Vagina (tissue), 2 donors: ENCODE measurements at regions not wholly inside any gene's neighbourhood (a gene's known extent, or its start where the extent isn't known, plus 50 kb on each side); places are given as distances from the start of the nearest gene placed in this dataset.

Experiments used
- DNase-seq, 2 donors: peaks; one replicate each; pipeline ENCODE4 v3.0.0-alpha.2; 2017; ENCODE audit errors: extremely low spot score in 2 of 2
- H3K27ac ChIP-seq: fragments of 200-600 bp; sonication (generic); one replicate; pipeline ENCODE4 v1.5.1; 2019
- H3K27me3 ChIP-seq: fragments of 200-600 bp; sonication (generic); one replicate; pipeline ENCODE4 v1.5.1; 2019
- H3K36me3 ChIP-seq, 2 donors: fragments of 200-600 bp; sonication (generic); one replicate each; pipeline ENCODE4 v1.5.1; 2017 to 2019
- H3K4me1 ChIP-seq: fragments of 200-600 bp; sonication (generic); one replicate; pipeline ENCODE4 v1.5.1; 2019
- H3K4me3 ChIP-seq, 2 donors: fragments of 200-600 bp; sonication (generic); 1 replicate in 1 of 2; 2 replicates in 1 of 2; pipeline ENCODE4 v1.5.1; 2016 to 2019
- H3K9me3 ChIP-seq: fragments of 200-600 bp; sonication (generic); one replicate; pipeline ENCODE4 v1.5.1; 2019
- CTCF ChIP-seq, 3 experiments: fragments of 450-650 bp in 2 of 3; fragments of 200-600 bp in 1 of 3; sonication (generic) in 1 of 3; IDR thresholded peaks; one replicate each; pipeline ENCODE4 v1.5.1; 2017 to 2019; ENCODE audit warnings: antibody characterized with exemption in 3 of 3, mild to moderate bottlenecking in 2 of 3, moderate library complexity in 2 of 3
- POLR2A ChIP-seq, 2 donors: fragments of 450-650 bp; IDR thresholded peaks; one replicate each; pipeline ENCODE4 v1.6.1; 2017; ENCODE audit warnings: antibody characterized with exemption in 2 of 2, mild to moderate bottlenecking in 2 of 2, moderate library complexity in 2 of 2
- POLR2AphosphoS5 ChIP-seq, 2 donors: sonication (generic); formaldehyde crosslinking; IDR thresholded peaks; one replicate each; pipeline ENCODE4 v1.9.0; 2017; ENCODE audit warnings: antibody characterized with exemption in 2 of 2, mild to moderate bottlenecking in 2 of 2, low read depth in 1 of 2; ENCODE audit not compliant: insufficient read depth in 1 of 2
- intact Hi-C: fragments of 100-400 bp; cut with DNase I; formaldehyde crosslinking; loops from one replicate; pipeline ENCODE4 v1.15.1; 2023

- no peak for TF ChIP-seq CTCF (IDR thresholded peaks at IDR 0.05)
- TF ChIP-seq POLR2A (IDR thresholded peaks at IDR 0.05), result no peak
- TF ChIP-seq POLR2AphosphoS5 (IDR thresholded peaks at IDR 0.05; ENCODE audit: insufficient read depth in 1 of 2, low read depth in 1 of 2), result no peak
- H3K9me3 ChIP-seq, result no peaks in the 10 kb centered on the region
- no peaks in the 10 kb centered on the region for H3K36me3 ChIP-seq
- H3K4me3 ChIP-seq, result no peak overlapping the region
- H3K27me3 ChIP-seq, result no peaks in the 10 kb centered on the region
- no peak for DNase-seq
- H3K27ac ChIP-seq, result no peak overlapping the region
- H3K4me1 ChIP-seq, result no peaks in the 10 kb centered on the region
- intact Hi-C loops, result no loop called here
Observed at GRCh38 chr7:41814888-41815287, 112.0 kb upstream of the INHBA start.

- intact Hi-C loops, result no loop called here
- H3K9me3 ChIP-seq, result no peaks in the 10 kb centered on the region
Observed at GRCh38 chr7:41813286-41813685, 110.4 kb upstream of the INHBA start.

GRCh38 chr7:41811941-41812340 lies 109.1 kb upstream of the INHBA start:
- intact Hi-C loops, result no loop called here

More at GRCh38 chr7:41813286-41813685, 110.4 kb upstream of the INHBA start:
- H3K27me3 ChIP-seq, result no peaks in the 10 kb centered on the region
- no peaks in the 10 kb centered on the region for H3K4me1 ChIP-seq
- DNase-seq, result no peak
- H3K27ac ChIP-seq, result no peak overlapping the region
- no peak overlapping the region for H3K4me3 ChIP-seq
- no peaks in the 10 kb centered on the region for H3K36me3 ChIP-seq
- TF ChIP-seq CTCF (IDR thresholded peaks at IDR 0.05) (no peak), POLR2A (IDR thresholded peaks at IDR 0.05) (no peak), POLR2AphosphoS5 (IDR thresholded peaks at IDR 0.05; ENCODE audit: insufficient read depth in 1 of 2, low read depth in 1 of 2) (no peak)

GRCh38 chr7:41809940-41810576 lies 107.2 kb upstream of the INHBA start:
- TF ChIP-seq POLR2A (IDR thresholded peaks at IDR 0.05) (no peak), CTCF (IDR thresholded peaks at IDR 0.05) (no peak), POLR2AphosphoS5 (IDR thresholded peaks at IDR 0.05; ENCODE audit: insufficient read depth in 1 of 2, low read depth in 1 of 2) (no peak)
- no peaks in the 10 kb centered on the region for H3K27me3 ChIP-seq
- DNase-seq, result no peak
- no peaks in the 10 kb centered on the region for H3K9me3 ChIP-seq
- no peaks in the 10 kb centered on the region for H3K36me3 ChIP-seq
- H3K4me3 ChIP-seq, result no peak overlapping the region
- H3K27ac ChIP-seq, result no peak overlapping the region
- H3K4me1 ChIP-seq, result no peaks in the 10 kb centered on the region
- intact Hi-C loops, result no loop called here

More at GRCh38 chr7:41811941-41812340, 109.1 kb upstream of the INHBA start:
- H3K27ac ChIP-seq, result no peak overlapping the region
- no peak overlapping the region for H3K4me3 ChIP-seq
- H3K9me3 ChIP-seq, result no peaks in the 10 kb centered on the region
- no peaks in the 10 kb centered on the region for H3K27me3 ChIP-seq
- DNase-seq, result no peak
- H3K4me1 ChIP-seq, result no peaks in the 10 kb centered on the region
- no peaks in the 10 kb centered on the region for H3K36me3 ChIP-seq
- TF ChIP-seq POLR2AphosphoS5 (IDR thresholded peaks at IDR 0.05; ENCODE audit: insufficient read depth in 1 of 2, low read depth in 1 of 2), result no peak
- TF ChIP-seq CTCF (IDR thresholded peaks at IDR 0.05), result no peak
- TF ChIP-seq POLR2A (IDR thresholded peaks at IDR 0.05), result no peak

- DNase-seq, result no peak
- intact Hi-C loops, result no loop called here
- no peaks in the 10 kb centered on the region for H3K4me1 ChIP-seq
- H3K4me3 ChIP-seq, result no peak overlapping the region
- H3K9me3 ChIP-seq, result no peaks in the 10 kb centered on the region
- H3K27ac ChIP-seq, result no peak overlapping the region
- no peak for TF ChIP-seq CTCF (IDR thresholded peaks at IDR 0.05)
- TF ChIP-seq POLR2A (IDR thresholded peaks at IDR 0.05), result no peak
- TF ChIP-seq POLR2AphosphoS5 (IDR thresholded peaks at IDR 0.05; ENCODE audit: insufficient read depth in 1 of 2, low read depth in 1 of 2), result no peak
- H3K27me3 ChIP-seq, result no peaks in the 10 kb centered on the region
- H3K36me3 ChIP-seq, result no peaks in the 10 kb centered on the region
Observed at GRCh38 chr7:41809529-41809939, 106.6 kb upstream of the INHBA start.
